ENCODE measurements at regions not wholly inside any gene's neighbourhood (a gene's known extent, or its start where the extent isn't known, plus 50 kb on each side); places are given as distances from the start of the nearest gene placed in this dataset.

DNA sequence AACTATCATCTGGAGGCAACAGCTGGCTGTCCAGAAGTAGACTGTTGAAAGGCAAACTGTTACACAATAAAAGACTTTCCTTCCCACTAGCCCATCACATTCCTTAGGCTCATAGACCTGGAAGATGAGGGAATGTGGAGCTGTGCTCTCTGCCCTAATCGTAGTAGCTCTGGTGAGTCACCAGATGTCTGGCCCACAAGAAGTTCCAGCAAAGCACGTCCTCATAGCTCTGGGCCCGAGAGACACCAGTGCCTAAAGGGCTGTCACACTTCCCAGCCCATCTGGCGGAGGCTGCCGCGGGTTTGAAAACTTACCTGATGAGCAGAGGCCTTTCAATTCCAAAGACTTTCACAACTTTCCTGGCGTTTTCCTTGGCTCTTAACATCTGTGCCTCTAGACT lies 81.7 kb upstream of the STOX2 start:
- H3K4me3 Mint-ChIP-seq, result no peak overlapping the region
- no peak for DNase-seq
- no peaks in the 10 kb centered on the region for H3K9me3 Mint-ChIP-seq
- POLR2A ChIA-PET, result no interaction called here
- no peak overlapping the region for H3K27ac Mint-ChIP-seq
- H3K27me3 Mint-ChIP-seq, result no peaks in the 10 kb centered on the region
- CTCF ChIA-PET, result no interaction called here
- H3K36me3 Mint-ChIP-seq (ENCODE audit: low read depth), result no peaks in the 10 kb centered on the region
- peaks cover 9% of the 10 kb centered on the region for H3K4me1 Mint-ChIP-seq

GRCh38 chr4:183825346-183825745 lies 79.8 kb upstream of the STOX2 start:
- Mint-ChIP-seq H3K4me1 (peaks cover 19% of the 10 kb centered on the region), H3K36me3 (ENCODE audit: low read depth) (no peaks in the 10 kb centered on the region), H3K4me3 (no peak overlapping the region), H3K9me3 (no peaks in the 10 kb centered on the region), H3K27ac (no peak overlapping the region), H3K27me3 (no peaks in the 10 kb centered on the region)
- ChIA-PET CTCF (interaction anchor here (0.5 to 0.7 kb wide), 2 partner anchors 48 to 151 kb away, joined by 3 read pairs; no protein-coding TSS in a partner anchor), POLR2A (no interaction called here)
- no peak for DNase-seq

- Mint-ChIP-seq H3K36me3 (ENCODE audit: low read depth) (no peaks in the 10 kb centered on the region), H3K27ac (no peak overlapping the region), H3K9me3 (no peaks in the 10 kb centered on the region), H3K4me3 (no peak overlapping the region), H3K4me1 (peaks cover 26% of the 10 kb centered on the region), H3K27me3 (no peaks in the 10 kb centered on the region)
- CTCF ChIA-PET, result no interaction called here
- POLR2A ChIA-PET, result no interaction called here
- DNase-seq, result no peak
Measured at GRCh38 chr4:183826461-183826860, 78.6 kb upstream of the STOX2 start.

DNA sequence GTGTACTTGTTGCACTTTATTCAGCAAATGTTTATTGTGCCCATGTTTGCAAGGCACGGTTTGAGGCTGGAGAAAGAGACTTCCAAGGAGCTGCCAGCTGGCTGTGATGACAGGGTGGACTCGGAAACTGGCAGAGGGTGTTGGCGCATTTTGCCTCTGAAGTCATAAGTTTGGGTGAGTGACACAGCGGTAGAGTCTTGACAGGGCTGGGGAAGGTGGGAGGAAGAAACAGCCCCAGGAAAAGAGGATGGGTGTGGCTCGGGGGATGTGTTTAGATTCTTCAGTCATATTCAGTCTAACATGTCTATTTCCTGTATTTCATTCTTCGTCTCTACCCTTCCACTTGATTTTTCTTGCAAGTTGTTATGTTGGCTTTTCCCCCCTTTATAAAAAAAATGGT lies 77.0 kb upstream of the STOX2 start:
- Mint-ChIP-seq H3K27ac (peak overlapping the region; percentile 76), H3K4me1 (peaks cover 28% of the 10 kb centered on the region), H3K9me3 (no peaks in the 10 kb centered on the region), H3K4me3 (peak overlapping the region; percentile 20), H3K27me3 (no peaks in the 10 kb centered on the region), H3K36me3 (ENCODE audit: low read depth) (no peaks in the 10 kb centered on the region)
- POLR2A ChIA-PET, result no interaction called here
- DNase-seq, result peak; percentile 33
- CTCF ChIA-PET, result no interaction called here

- Mint-ChIP-seq H3K4me3 (no peak overlapping the region), H3K36me3 (ENCODE audit: low read depth) (no peaks in the 10 kb centered on the region), H3K27me3 (no peaks in the 10 kb centered on the region), H3K9me3 (no peaks in the 10 kb centered on the region), H3K4me1 (peaks cover 28% of the 10 kb centered on the region), H3K27ac (peak overlapping the region; percentile 3)
- POLR2A ChIA-PET, result no interaction called here
- CTCF ChIA-PET, result no interaction called here
- no peak for DNase-seq
Measured at GRCh38 chr4:183828839-183829238, 76.3 kb upstream of the STOX2 start.

DNA sequence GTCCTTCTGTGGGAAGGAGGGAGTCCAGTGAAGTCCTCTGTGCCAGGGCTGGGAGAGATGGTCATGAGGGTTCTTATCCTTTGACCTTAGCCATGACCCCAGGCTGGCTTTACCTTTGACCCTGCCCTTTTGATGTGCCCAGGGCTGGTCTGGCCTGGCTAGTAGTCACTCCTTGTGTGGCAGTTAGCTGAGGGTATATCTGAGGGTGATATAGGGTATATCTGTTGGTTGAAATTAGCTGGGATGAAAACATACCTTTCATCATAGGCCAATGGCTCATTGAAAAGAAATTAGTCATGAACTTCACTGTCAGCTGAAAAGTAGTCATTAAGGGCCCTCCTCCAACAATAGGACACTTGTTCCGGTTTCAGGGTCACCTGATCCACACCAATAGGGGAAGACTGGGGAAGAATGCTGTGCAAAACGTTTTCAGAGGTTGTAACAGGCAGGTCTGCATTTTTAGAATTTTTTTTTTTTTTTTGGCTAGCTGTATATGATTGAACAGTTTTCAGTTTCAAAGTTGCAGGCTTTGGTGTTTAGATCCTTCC lies 74.6 kb upstream of the STOX2 start:
- Mint-ChIP-seq H3K36me3 (ENCODE audit: low read depth) (no peaks in the 10 kb centered on the region), H3K9me3 (no peaks in the 10 kb centered on the region), H3K27me3 (no peaks in the 10 kb centered on the region), H3K4me1 (peaks cover 28% of the 10 kb centered on the region), H3K27ac (no peak overlapping the region), H3K4me3 (no peak overlapping the region)
- DNase-seq, result no peak
- ChIA-PET CTCF (interaction anchor here (0.6 to 0.7 kb wide), 2 partner anchors 195 to 1319 kb away, joined by 3 to 6 read pairs; no protein-coding TSS in a partner anchor), POLR2A (no interaction called here)

DNA sequence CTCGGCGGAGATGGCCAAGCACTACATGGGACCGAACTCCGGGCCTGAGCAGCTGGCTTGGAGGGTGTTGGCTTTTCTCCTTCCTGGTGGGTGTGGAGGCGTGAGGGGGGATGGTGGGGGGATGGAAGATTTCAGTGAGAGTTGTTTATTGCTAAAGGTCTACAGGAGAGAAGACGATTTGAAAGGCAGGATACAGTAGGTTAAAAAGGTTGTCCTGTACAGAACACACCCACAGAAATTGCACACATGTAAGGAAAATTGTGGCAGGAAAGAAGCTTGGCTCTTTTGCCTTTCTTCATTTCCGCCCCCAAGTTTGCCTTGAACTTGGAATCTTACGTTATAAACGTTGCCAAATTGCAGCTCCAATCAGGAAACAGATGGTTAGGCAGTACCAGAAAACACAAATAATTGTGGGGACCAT lies 74.1 kb upstream of the STOX2 start:
- H3K9me3 Mint-ChIP-seq, result no peaks in the 10 kb centered on the region
- POLR2A ChIA-PET, result interaction anchor here (0.6 kb wide), 1 partner anchor 141 kb away, joined by 3 read pairs; no protein-coding TSS in a partner anchor
- no peak overlapping the region for H3K4me3 Mint-ChIP-seq
- no peak for DNase-seq
- CTCF ChIA-PET, result interaction anchor here (0.6 to 0.7 kb wide), 2 partner anchors 194 to 1320 kb away, joined by 3 to 6 read pairs; no protein-coding TSS in a partner anchor
- H3K27me3 Mint-ChIP-seq, result no peaks in the 10 kb centered on the region
- no peak overlapping the region for H3K27ac Mint-ChIP-seq
- H3K36me3 Mint-ChIP-seq (ENCODE audit: low read depth), result no peaks in the 10 kb centered on the region
- peaks cover 28% of the 10 kb centered on the region for H3K4me1 Mint-ChIP-seq

DNA sequence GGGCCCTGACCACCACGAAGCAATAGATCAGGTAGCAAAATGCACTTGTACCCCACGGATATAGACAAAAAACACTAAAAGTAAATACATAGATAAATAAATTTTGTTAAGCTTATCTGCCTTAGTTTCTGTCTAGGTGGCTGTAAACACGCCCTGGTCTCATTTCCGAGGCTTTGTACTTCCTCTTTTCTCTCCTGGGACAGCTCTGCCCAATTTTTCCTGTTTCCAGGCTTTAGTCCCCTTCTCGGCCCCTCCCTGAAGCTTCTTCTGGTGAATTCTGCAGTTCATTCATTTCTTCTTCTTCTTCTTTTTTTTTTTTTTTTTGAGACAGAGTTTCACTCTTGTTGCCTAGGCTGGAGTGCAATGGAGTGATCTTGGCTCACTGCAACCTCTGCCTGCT lies 73.4 kb upstream of the STOX2 start:
- no peak overlapping the region for H3K27ac Mint-ChIP-seq
- ChIA-PET POLR2A (interaction anchor here (0.6 kb wide), 1 partner anchor 142 kb away, joined by 3 read pairs; no protein-coding TSS in a partner anchor), CTCF (no interaction called here)
- H3K36me3 Mint-ChIP-seq (ENCODE audit: low read depth), result no peaks in the 10 kb centered on the region
- no peak for DNase-seq
- no peak overlapping the region for H3K4me3 Mint-ChIP-seq
- peaks cover 28% of the 10 kb centered on the region for H3K4me1 Mint-ChIP-seq
- H3K9me3 Mint-ChIP-seq, result no peaks in the 10 kb centered on the region
- no peaks in the 10 kb centered on the region for H3K27me3 Mint-ChIP-seq

DNA sequence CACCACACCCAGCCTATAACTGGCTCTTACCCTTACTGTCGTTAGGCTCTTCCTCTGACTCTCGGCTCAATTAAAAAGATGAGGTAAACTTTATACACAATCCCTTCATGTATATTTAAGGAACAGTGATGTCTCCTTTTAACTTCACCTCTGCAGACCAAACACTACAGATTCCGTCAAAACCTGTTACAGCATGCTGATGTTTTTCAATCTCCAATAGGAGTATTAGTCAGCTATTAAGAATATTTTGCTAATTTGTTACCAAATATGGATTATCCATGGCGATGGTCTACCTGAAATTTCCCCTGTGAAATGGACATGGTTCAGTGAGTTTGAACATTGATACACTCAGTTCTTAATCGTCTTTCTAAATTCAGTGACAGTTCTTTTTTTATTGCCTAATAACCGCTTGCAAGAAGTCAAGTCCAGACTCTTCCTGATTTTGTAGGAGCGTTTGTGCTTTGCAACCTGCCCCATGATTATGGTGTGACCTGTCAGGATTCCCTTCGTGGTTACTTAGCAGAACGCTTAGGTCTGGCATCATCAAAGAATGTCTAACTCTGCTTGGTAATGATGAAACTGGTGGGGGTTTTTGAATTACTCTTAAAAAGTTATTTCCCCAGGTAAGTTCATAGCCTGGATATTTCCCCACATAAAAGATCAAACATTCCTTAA lies 72.2 kb upstream of the STOX2 start:
- Mint-ChIP-seq H3K4me3 (no peak overlapping the region), H3K4me1 (peaks cover 25% of the 10 kb centered on the region), H3K27me3 (peaks cover 1% of the 10 kb centered on the region), H3K9me3 (no peaks in the 10 kb centered on the region), H3K36me3 (ENCODE audit: low read depth) (no peaks in the 10 kb centered on the region), H3K27ac (no peak overlapping the region)
- DNase-seq, result no peak
- ChIA-PET POLR2A (no interaction called here), CTCF (no interaction called here)

- DNase-seq, result no peak
- Mint-ChIP-seq H3K4me3 (no peak overlapping the region), H3K9me3 (no peaks in the 10 kb centered on the region), H3K27ac (no peak overlapping the region), H3K36me3 (ENCODE audit: low read depth) (no peaks in the 10 kb centered on the region), H3K27me3 (peaks cover 3% of the 10 kb centered on the region), H3K4me1 (peaks cover 13% of the 10 kb centered on the region)
- ChIA-PET POLR2A (no interaction called here), CTCF (no interaction called here)
Measured at GRCh38 chr4:183834252-183834651, 70.9 kb upstream of the STOX2 start.

GRCh38 chr4:183837222-183837621 lies 67.9 kb upstream of the STOX2 start:
- Mint-ChIP-seq H3K4me3 (no peak overlapping the region), H3K9me3 (no peaks in the 10 kb centered on the region), H3K27ac (no peak overlapping the region), H3K4me1 (no peaks in the 10 kb centered on the region), H3K27me3 (peaks cover 5% of the 10 kb centered on the region), H3K36me3 (ENCODE audit: low read depth) (no peaks in the 10 kb centered on the region)
- DNase-seq, result no peak
- ChIA-PET POLR2A (no interaction called here), CTCF (no interaction called here)

- CTCF ChIA-PET, result no interaction called here
- H3K36me3 Mint-ChIP-seq (ENCODE audit: low read depth), result no peaks in the 10 kb centered on the region
- no peaks in the 10 kb centered on the region for H3K9me3 Mint-ChIP-seq
- POLR2A ChIA-PET, result no interaction called here
- no peak overlapping the region for H3K4me3 Mint-ChIP-seq
- H3K27me3 Mint-ChIP-seq, result peaks cover 5% of the 10 kb centered on the region
- H3K27ac Mint-ChIP-seq, result no peak overlapping the region
- no peaks in the 10 kb centered on the region for H3K4me1 Mint-ChIP-seq
- DNase-seq, result no peak
Measured at GRCh38 chr4:183838987-183839712, 66.0 kb upstream of the STOX2 start.

GRCh38 chr4:183840311-183840710 lies 64.8 kb upstream of the STOX2 start:
- no peaks in the 10 kb centered on the region for H3K4me1 Mint-ChIP-seq

More at GRCh38 chr4:183840311-183840710, 64.8 kb upstream of the STOX2 start:
- Mint-ChIP-seq H3K4me3 (no peak overlapping the region), H3K9me3 (no peaks in the 10 kb centered on the region), H3K27me3 (peaks cover 12% of the 10 kb centered on the region), H3K36me3 (ENCODE audit: low read depth) (no peaks in the 10 kb centered on the region), H3K27ac (no peak overlapping the region)
- CTCF ChIA-PET, result interaction anchor here (0.5 kb wide), 2 partner anchors 90 to 138 kb away, joined by 3 read pairs; no protein-coding TSS in a partner anchor
- peak; percentile 72 for DNase-seq
- POLR2A ChIA-PET, result no interaction called here

Measured in activated CD4-positive, alpha-beta T cell treated with anti-CD3 and anti-CD28 coated beads, Interleukin-2, amount 10 ng/mL, durations not matched to agents 7 days and 5 days (primary cell).